SK-N-MC (cell line): ENCODE measurements at regions not wholly inside any gene's neighbourhood (a gene's known extent, or its start where the extent isn't known, plus 50 kb on each side); places are given as distances from the start of the nearest gene placed in this dataset.

Experiments
- EZH2 ChIP-seq: fragments of 200-600 bp; sonication (generic); IDR thresholded peaks from one replicate; pipeline ENCODE4 v1.6.1; 2017; ENCODE audit warnings: antibody characterized with exemption
- POLR2AphosphoS5 ChIP-seq: IDR thresholded peaks from 2 replicates; pipeline ENCODE4 v1.6.1; 2012; ENCODE audit warnings: mild to moderate bottlenecking, low read depth, low read length, borderline replicate concordance

GRCh38 chr6:96460052-96460700 lies 61.4 kb upstream of the UFL1 start:
- TF ChIP-seq EZH2: no peak
- no peak for TF ChIP-seq POLR2AphosphoS5
